ENCODE measurements at regions not wholly inside any gene's neighbourhood (a gene's known extent, or its start where the extent isn't known, plus 50 kb on each side); places are given as distances from the start of the nearest gene placed in this dataset.

DNA sequence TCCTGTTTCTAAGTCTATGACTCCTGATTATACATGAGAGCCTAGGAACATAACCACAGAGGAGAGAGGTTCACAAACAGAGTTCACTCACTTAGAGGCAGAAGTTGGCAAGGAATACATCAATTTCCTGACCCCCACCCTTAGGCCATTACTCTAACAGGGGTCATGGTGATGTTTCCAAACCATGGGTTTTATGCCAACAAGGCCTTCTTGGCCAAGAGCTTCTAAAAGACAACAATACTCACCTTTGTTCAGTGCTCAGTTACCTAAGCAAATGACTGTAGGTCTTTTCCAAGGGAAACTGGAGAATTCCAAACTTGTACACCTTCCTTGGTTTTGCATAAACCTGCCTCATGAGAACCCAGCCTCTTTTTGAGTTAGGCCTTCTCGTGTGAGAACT, 52.6 kb downstream of the ERICH4 start:
- no peak overlapping the region for H3K4me3 ChIP-seq (ENCODE audit: low read depth, low read length)
- TF ChIP-seq, protein P1, sequence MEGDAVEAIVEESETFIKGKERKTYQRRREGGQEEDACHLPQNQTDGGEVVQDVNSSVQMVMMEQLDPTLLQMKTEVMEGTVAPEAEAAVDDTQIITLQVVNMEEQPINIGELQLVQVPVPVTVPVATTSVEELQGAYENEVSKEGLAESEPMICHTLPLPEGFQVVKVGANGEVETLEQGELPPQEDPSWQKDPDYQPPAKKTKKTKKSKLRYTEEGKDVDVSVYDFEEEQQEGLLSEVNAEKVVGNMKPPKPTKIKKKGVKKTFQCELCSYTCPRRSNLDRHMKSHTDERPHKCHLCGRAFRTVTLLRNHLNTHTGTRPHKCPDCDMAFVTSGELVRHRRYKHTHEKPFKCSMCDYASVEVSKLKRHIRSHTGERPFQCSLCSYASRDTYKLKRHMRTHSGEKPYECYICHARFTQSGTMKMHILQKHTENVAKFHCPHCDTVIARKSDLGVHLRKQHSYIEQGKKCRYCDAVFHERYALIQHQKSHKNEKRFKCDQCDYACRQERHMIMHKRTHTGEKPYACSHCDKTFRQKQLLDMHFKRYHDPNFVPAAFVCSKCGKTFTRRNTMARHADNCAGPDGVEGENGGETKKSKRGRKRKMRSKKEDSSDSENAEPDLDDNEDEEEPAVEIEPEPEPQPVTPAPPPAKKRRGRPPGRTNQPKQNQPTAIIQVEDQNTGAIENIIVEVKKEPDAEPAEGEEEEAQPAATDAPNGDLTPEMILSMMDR (IDR thresholded peaks at IDR 0.05; ENCODE audit: insufficient read depth, low read depth, low read length, missing control alignments) = no peak
- DNase-seq (ENCODE audit: low read depth) = no peak

DNA sequence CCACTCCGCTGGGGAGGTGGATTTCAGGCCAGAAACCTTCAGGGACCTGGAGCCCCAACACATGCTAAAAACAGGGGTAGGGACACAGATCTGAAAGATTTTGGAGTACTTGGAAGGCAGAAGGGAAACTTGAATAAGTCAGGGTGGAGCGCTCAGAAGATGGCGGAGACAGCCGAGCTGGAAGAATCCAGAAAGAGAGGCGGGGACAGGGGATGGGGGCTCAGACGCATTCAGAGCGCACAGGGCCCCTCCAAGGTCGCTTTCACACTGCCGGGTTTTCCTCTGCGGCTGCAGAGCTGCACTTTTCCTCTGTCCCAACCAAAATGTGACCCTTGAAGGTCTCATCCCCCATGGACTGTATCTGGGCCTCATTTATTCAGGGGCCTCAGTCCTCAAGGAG, 56.9 kb downstream of the ERICH4 start:
- H3K4me3 ChIP-seq (ENCODE audit: low read depth, low read length) = no peak overlapping the region
- TF ChIP-seq, protein P1 (IDR thresholded peaks at IDR 0.05; ENCODE audit: insufficient read depth, low read depth, low read length, missing control alignments) = no peak
- DNase-seq (ENCODE audit: low read depth) = no peak

DNA sequence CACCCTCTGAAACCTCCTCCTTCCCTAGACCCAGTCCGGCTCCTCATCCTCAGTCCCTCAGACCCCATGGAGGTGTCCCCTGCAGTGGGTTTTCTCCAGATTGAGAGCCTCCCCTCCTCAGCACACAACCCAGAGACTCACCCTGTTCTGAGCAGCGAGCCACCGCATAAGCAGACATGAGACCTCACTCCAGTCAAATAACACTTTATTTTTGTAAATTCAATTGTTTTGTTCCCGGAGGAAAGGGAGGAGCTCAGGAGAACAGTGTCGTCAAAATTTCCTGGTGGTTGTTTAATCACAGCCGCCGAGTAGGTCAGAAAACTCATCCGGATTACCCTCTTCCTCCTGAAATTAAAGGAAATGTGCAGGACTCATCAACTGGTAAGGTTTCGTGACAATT, 57.5 kb downstream of the ERICH4 start:
- H3K4me3 ChIP-seq (ENCODE audit: low read depth, low read length) = no peak overlapping the region
- TF ChIP-seq, protein P1 (IDR thresholded peaks at IDR 0.05; ENCODE audit: insufficient read depth, low read depth, low read length, missing control alignments) = no peak
- DNase-seq (ENCODE audit: low read depth) = no peak

DNA sequence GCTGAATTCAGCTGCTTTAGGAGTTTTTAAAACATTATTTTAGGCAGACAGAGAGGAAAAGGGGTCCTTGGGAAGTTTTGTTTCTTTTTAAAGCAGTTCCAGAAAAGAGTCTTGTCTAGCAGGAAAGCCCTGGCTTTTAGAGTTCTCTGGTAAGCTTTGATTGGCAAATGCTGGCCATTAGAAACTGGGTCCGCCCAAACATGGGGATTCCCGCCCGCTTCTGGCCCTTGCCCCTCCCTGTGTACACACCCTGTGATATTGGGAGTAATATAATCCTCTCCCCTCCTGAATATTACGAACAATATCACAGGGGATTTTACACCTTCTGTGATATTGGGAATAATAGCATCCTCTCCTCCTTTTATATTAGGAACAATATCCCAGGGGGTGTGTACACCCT, 58.9 kb downstream of the ERICH4 start:
- DNase-seq (ENCODE audit: low read depth) = peak; percentile 28
- TF ChIP-seq, protein P1 (IDR thresholded peaks at IDR 0.05; ENCODE audit: insufficient read depth, low read depth, low read length, missing control alignments) = no peak
- H3K4me3 ChIP-seq (ENCODE audit: low read depth, low read length) = no peak overlapping the region

DNA sequence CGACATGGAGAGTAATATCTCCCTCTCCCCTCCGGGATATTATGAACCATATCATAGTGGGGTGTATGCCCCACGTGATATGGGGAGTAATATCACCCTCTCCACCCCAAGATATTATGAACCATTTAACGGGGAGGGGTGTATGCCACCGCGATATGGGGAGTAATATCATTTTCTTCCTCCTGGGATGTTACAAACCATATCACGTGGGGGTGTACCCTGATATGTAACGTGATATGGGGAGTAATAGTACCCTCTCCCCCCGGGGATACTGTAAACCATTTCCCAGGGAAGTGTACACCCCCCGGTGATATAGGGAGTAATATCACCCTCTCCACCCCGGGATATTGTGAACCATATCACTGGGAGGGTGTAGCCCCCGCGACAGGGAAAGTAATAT, 62.1 kb downstream of the ERICH4 start:
- TF ChIP-seq, protein P1 (IDR thresholded peaks at IDR 0.05; ENCODE audit: insufficient read depth, low read depth, low read length, missing control alignments) = no peak
- H3K4me3 ChIP-seq (ENCODE audit: low read depth, low read length) = no peak overlapping the region
- no peak for DNase-seq (ENCODE audit: low read depth)

DNA sequence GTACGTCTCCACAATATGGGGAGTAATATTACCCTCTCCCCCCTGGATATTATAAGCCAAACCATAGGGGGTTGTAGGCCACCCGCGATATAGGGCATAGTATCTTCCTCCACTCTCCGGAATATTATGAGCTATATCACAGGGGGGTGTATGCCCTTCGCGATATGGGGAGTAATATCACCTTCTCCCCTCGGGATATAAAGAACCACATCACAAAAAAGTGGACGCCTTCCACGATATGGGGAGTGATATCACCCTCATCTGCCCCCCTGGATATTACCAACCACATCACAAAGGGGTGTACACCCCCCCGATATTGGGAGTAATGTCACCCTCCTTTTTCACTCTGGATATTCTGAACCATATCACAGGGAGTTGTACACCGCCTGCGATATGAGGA, 65.5 kb upstream of the CEACAM21 start:
- DNase-seq (ENCODE audit: low read depth) = no peak
- TF ChIP-seq, protein P1 (IDR thresholded peaks at IDR 0.05; ENCODE audit: insufficient read depth, low read depth, low read length, missing control alignments) = no peak
- H3K4me3 ChIP-seq (ENCODE audit: low read depth, low read length) = no peak overlapping the region

DNA sequence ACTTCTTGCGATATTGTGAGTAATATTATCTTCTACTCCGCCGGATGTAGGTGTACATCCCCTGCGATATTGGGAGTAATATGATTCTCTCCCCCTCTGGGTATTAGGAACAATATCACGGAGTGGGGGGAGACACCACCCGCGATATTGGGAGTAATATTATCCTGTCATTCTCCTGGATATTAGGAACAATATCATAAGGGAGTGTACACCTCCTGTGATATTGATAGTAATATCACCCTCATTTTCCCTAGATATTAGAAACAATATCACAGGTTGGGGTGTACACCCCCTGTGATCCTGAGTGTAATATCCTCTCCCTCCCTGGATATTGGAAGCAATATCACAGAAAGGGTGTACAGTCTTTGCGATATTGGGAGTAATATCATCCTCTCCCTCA, 64.3 kb upstream of the CEACAM21 start:
- no peak overlapping the region for H3K4me3 ChIP-seq (ENCODE audit: low read depth, low read length)
- no peak for DNase-seq (ENCODE audit: low read depth)
- TF ChIP-seq, protein P1 (IDR thresholded peaks at IDR 0.05; ENCODE audit: insufficient read depth, low read depth, low read length, missing control alignments) = no peak
